HG02852 (cell line): ENCODE measurements at regions not wholly inside any gene's neighbourhood (a gene's known extent, or its start where the extent isn't known, plus 50 kb on each side); places are given as distances from the start of the nearest gene placed in this dataset.

Experiments
- ATAC-seq: cut with Tn5 transposase; IDR thresholded peaks from one replicate; pipeline ENCODE4 v1.9.1; 2021; ENCODE audit warnings: mild to moderate bottlenecking, moderate library complexity; ENCODE audit not compliant: unreplicated experiment

DNA sequence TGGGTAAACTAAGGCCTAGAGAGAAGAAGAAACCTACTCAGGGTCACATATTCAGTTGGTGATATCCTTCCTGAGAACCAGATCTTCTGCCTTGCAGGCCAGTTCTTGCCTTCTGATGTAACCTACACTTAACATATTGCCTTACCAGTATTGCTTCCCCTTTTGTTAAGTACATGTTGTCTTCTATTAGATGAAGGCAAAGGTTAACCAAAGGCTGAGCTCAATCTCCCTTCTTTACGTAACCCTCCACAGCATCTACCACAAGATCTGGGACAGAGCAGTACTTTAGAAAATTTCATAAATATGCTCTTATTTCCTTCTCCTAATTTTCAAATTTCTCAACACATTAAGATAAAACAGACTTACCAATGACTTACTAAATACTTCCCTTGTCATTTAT lies 474.4 kb downstream of the SH2D1A start:
- ATAC-seq: no peak

DNA sequence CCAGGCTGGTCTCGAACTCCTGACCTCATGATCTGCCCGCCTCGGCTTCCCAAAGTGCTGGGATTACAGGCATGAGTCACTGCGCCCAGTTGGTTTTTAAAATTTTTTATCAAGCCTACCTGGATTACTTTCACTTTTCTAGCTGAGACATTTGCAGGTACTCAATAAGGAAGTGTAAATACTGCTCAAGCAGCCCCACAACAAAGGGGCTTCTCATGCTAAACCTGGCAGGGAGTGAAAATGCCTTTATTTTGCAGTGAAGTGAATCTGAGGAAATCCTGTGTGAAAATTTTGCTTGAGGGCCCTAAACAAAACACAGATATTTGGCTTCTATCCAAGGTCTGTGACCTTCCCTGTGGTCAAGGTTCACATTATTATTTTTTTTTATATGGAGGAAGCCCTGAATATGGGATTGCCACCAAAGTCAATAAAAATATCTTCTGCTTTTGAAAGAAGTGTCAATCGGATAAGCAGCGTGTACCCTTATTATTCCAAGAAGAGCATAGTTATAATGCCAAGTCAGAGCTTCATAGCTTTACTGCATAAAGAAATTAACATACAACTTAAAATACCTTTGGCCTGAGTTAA lies 481.0 kb downstream of the SH2D1A start:
- ATAC-seq: no peak

DNA sequence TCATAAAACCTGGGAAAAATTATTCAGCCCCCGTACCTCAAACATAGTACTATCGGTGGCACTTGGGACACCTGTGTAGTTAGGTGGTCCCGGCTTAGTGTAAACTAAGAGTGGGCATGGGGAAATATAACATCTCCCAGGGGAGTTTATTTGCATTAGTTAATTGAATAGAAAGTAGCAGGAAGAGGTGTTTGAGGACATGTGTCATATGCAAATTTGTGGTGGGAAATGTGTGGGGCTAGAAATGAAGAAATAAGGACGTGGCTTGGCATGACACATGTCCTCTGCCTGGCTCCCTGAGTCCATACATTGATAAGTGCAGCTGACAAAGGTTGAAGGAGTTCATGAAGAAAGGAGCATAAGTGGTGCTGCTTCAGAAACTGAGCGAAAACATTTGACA lies 483.6 kb downstream of the SH2D1A start:
- ATAC-seq: no peak

DNA sequence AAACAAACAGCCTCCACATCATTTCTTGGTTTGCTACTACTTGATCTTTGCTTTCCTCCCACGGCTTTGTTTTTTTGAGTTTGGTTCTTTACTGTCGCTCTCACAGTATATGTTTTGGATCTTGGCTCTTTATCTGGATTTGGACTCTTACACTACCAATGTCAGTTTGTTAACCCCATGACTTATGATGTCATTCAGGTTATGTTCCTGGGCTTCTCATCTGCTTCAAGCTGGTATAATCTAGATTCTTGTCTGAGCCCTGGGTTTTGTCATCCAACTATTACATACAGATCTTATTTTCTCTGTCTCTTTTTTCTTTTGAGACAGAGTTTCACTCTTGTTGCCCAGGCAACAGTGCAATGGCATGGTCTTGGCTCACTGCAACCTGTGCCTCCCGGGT lies 482.9 kb upstream of the TEX13C start:
- no peak for ATAC-seq

DNA sequence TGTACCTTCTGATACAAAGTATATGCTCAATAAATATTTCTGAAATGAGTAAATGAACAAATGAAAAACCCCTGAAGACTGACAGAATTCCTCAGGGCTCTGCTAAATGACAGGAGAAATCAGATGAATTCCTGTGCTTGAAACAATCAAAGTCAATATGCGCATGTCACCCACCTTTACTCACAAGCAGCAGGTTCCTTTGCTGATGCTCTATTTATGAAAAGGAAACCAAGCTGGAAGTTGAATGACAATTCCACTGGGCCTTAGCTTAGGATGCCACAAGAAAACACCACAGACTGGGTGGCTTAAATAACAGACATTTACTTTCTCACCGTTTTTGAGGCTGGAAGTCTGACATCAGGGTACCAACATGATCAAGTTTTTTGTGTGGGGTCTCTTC lies 477.5 kb upstream of the TEX13C start:
- no peak for ATAC-seq

DNA sequence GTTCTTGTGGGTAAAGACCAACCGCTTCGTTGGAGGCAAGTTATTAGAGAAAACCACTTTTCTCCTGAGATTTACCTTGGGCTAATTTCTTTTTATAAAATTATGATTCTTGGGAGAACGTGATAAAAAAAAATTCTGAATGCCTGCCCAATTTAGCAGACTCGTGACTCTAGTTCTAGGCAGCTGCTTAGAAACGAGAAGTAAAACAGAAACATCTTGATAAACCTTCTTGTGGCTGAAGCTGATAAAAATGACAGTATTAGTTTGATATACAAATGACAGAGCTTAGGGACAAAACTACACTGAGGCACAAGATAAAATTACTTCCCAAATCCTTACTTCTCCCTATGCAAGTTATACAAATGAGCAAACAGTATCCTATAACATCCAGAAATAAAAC lies 458.9 kb upstream of the TEX13C start:
- ATAC-seq: no peak

DNA sequence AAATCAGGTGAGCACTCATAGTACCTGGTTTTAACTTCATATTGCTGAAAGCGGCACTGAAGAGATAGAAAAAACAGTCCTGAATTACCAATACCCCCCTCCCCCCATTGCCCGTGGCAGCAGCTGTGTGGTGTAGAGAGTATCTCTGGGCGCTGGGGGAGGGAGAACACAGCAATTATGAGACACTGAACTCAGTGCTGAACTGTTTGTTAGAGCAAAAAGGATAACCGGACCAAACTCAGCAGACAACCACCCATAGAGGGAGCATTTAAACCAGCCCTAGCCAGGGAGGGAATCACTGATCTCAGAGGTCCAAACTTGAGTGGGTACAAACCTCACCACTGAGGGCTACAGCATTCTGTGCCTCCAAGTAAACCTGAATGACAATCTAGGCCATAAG lies 457.4 kb upstream of the TEX13C start:
- ATAC-seq: no peak

DNA sequence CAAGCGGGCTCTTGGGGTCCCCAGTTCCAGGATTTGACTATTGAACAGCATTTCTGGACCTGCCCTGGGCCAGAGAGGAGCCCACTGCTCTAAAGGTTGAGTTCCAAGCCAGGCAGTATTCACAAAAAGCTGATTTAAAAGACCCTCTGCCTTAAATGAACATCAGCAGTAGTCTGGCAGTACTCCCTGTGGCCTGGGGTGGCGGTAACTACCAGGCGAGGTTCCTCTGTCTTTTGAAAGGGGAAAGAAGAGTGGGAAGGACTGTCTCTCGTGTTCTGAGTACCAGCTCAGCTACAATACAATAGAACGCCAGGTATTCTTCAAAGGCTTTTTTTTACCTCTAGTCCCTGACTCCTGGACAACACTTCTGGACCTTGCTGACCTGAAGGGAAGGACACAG lies 456.4 kb upstream of the TEX13C start:
- ATAC-seq: no peak

DNA sequence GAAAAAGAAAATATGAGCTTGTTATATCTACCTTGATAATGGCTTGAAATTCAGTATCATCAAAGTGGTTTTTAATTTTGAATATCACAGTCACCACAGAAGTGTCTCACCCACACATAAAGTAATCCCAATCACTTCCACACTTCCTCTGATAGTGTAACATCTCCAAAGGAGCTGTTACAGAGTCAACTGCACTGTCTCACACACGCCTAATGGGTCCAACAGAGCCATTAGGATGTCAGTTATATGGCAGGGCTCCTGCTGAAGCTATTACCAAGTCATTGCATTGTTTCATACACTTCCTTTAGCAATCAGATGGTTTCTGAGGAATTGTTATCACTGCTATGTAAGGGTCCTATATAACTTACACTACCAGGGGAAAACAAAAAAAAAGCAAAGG lies 432.1 kb upstream of the TEX13C start:
- no peak for ATAC-seq

DNA sequence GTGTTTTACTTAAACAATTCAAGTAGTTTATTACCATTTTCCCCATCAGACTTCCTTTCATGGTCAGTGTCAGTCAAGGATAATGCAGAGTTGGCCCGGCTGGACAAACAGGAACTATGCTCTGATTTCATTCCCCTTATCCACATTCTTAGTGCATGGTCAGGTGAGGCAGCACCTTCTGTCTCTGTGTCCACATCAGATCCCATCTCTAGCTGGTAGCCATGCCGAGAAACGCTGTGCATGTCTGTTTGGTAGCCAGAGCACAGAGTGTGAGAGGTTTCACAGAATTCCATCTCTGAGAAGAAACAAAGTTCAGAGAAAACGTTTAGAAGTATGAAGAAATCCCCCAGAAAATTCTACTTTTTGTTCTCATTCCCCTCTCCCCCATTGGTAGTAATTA lies 423.7 kb upstream of the TEX13C start:
- ATAC-seq: no peak

DNA sequence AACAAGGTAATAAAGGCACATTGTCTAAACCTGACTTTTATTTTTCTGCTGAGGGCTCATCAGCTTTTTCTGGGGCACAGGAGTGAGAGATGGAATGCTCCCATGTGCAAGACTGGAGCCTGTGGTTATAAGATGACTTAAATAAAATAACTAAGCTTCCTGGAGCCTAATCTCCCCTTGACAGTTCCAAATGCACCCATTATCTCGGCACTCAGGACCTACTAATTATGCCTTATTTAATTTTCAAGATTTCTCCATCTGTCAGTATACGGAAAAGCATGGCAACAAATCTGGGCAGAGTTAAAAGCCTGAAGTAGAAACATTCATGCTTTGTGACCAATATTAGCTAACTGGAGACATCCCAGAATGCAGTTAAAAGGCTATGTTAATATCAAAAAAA lies 416.7 kb upstream of the TEX13C start:
- no peak for ATAC-seq

DNA sequence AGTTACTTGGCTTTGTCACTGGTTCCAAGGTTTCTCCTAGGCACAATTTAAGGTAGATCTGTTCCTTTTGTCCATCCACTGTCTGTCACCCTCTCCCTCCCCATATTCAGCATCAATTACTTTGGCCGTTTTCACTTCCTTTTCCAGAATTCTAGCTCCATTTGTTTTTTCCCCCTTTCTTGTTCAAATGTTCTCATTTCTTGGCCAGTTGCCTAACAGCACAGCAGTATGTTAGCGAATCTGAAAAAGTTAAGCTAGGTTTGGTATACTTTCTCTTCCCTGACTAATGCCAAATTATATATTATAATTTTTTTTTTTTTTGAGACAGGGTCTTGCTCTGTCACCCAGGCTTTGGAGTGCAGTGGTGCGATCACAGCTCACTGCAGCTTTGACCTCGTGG lies 409.1 kb upstream of the TEX13C start:
- no peak for ATAC-seq

DNA sequence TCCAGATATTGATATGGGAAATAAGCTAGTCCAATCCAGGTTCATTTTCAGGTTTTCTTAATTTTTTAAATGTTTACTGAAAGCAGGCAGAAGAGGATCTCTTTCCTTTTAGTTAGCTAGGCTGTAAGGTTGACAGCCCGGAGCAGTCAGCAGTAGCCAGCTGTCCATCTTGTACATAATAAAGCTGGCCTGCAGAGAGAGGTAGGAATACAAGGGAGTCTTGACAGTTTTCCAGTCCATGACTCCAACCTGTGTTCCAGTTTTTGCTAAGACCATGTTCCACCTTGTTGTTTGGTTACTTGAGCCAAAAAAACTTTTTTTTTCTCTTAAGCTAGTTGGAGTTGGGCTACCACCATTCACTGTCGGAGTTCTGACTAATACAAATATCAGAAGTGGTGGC lies 402.7 kb upstream of the TEX13C start:
- no peak for ATAC-seq

DNA sequence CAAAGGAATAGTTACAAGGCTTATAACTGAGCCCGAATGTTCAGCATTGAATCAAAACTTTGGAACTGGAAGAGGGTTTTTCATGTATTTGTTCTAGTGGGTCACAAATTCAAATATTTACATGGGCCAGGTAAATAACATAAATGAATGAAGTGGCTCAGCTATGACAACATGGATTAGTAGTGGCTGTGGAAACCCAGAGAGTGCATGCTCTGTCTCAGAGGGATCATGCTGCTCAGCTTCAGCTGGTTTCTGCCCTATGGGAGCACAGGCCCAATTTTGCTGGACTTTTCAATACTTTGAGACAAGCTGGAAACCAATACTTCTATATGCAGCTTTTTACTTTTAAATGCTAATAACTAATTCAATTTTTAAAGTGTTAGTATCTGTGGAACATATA lies 394.0 kb upstream of the TEX13C start:
- ATAC-seq: no peak

DNA sequence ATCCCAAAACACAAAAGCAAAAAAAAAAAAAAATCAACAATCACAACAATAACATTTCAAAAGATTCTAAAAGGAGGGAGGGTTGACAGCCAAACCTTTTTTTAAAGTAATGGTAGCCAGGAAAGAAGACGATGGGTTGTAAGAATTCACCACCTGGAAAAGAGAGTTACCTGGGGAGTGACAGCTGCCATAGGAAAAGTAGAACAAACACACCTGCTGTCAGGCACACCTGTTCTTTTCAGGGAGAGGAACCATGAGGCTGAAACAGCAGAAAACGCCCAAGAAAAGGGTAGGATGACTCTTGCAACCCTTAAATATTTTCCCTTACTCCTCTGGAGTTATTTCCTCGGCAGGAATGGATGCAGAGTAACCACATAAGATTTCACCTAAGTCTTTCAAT lies 388.4 kb upstream of the TEX13C start:
- no peak for ATAC-seq

DNA sequence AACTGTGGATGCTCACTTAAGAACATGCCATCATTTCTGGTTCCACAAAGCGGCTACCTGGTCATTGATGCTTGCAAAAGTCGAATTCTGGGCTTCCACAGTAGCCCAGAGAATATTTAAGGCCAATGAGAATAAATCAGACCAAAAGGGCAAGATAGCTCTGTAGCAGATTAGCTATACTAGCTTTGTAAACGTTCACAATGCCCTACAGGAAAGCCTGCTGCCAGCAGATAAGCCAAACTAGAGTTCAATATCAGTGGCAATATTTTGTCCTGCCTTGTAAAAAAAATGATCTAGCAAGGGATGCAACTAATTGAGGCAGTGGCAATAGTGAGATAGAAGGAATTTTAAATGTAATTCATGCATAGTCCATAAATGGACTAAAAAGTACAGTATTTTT lies 387.7 kb upstream of the TEX13C start:
- ATAC-seq: no peak

DNA sequence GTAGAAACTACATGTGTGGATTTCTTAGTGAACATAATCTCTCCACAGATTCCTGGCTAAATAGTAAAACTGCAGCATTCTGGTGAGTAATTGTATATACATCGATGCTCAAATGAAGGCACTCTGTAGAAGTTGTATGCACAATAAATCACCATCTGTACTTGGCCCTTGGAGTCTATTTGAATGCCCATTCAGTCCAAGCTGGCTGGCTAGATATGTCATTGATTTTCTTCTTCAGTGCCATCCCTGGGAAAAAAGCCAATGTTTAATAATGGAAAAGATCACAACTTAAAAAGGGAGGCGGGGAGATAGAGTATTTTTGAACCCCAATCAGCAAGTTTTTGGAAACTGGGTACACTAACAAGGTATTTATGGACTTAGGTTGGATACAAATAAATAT lies 381.0 kb upstream of the TEX13C start:
- no peak for ATAC-seq

DNA sequence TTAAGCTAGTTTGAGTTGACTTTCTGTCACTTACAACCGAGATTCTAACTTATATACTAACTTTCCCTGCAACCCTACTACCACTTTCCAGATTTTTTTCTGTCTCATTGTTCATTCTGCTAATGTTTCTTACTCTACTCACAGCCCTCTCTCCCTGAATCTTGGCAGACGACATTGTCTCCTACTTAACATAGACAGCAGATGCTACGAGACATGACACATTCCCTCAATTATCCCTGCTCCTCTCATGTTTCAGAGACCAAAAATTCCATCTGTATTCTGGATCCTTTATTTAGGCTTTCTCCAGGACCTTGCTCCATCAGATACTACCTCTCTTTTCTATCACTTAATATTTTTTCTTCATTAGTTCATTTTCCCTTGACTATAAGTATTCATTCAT lies 379.1 kb upstream of the TEX13C start:
- ATAC-seq: no peak

DNA sequence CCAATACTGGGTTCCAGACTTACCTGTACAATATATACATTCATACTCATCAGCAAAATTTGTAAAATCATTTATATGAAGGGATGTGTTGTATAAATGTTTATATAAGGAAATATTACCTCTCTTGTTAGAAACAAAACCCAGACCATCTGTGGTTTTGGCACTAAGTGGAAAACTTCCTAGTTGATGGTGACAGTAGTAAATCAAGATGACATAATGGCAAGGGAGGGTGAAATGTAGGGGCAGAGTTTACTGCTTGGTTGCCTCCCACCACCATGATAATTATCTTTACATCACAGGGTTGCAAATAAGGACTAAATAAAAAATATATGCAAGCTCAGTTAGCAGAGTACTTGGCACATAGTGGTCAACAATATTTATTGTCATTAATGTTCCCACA lies 365.3 kb upstream of the TEX13C start:
- no peak for ATAC-seq

DNA sequence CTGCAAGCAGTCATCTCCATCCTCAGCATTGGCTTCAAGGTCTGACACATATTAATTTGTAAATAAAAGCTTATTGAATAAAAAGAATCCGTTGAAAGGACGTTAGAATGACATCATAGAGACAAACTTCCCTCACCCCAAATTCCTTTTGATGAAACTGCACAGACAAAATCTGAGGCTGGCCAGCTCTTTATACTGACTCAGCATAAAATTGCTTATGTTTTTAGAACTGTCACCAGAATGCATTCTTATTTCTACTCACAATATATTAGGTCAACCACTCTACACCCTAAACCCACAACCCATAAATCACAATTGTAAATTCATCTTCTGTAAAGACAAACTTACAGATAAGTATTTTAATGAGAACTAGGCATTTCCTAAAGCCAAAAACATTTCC lies 359.2 kb upstream of the TEX13C start:
- ATAC-seq: no peak

DNA sequence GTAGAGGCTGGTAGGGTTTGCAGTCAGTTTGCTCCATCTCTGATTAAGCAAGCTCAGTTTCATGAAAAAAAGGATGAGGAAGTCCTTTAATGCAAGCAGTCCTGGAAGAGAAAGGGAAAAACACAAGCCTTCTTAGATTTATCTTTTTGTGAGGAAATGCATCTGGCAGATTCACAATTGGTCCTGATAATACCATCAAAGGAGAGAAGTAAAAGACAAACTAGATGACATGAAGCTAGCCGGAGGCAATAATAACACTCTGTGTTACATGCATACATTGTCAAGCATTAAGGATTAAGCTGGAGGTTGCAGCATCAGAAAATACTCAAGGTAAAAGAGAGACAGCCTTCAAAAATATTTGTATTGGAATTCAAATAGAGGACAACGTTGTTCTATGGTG lies 356.0 kb upstream of the TEX13C start, which contains the start of gene TENM1:
TSS of gene TENM1 (minus strand) at position 101 of the 400 bp plus-strand sequence.
- ATAC-seq: no peak

DNA sequence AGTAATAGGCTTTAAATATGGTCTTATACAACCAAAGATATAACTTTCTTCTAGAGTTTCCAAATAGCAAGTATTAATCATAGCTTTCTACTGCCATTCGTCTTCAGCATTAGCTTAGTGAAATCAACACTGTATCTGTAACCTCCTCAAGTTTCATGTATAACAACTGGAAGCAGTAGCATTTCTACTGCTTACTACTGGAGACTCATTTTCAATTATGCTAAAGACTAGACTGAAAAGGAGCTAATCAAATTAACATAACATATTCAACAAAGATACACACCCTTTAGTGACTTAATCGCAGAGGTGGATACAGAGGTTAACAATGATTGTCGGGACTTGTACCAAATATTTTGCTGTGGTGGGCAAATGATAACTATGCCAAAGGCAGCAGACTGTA lies 344.2 kb upstream of the TEX13C start:
- no peak for ATAC-seq

DNA sequence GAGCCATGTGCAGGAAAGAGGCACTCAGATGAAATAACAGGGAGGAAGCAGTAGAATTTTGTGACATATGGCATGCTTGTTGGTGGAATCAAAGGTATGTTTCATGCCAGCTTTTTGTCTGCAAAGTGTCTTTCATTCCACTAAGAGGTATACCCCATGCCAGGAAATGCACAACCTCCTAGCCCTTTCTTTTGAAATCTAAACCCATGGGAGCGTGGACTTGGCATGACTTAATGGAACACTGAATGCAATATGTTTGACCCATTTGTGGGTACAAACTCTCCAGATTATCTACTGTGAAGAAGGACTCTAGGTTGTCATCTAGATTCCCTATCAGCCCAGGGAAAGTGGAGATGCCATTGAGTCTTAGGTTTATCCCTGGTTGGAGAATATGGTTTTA lies 338.3 kb upstream of the TEX13C start:
- no peak for ATAC-seq
